ENCODE measurements at regions not wholly inside any gene's neighbourhood (a gene's known extent, or its start where the extent isn't known, plus 50 kb on each side); places are given as distances from the start of the nearest gene placed in this dataset.

GRCh38 chr13:67829641-67830040 is 599.5 kb upstream of the PCDH9 start:
- TF ChIP-seq POLR2A (IDR thresholded peaks at IDR 0.05) (no peak), CTCF (IDR thresholded peaks at IDR 0.05) (no peak)
